GM19238 (cell line): ENCODE measurements at regions not wholly inside any gene's neighbourhood (a gene's known extent, or its start where the extent isn't known, plus 50 kb on each side); places are given as distances from the start of the nearest gene placed in this dataset.
"Not testable (repeated sequence)": the region's sequence is repeated elsewhere in the genome, so short reads cannot be mapped to it uniquely, and the experiment has no call there.

Experiments
- DNase-seq: peaks from one replicate; pipeline ENCODE4 v3.0.0; 2011; ENCODE audit warnings: low spot score; ENCODE audit not compliant: insufficient read length

DNA sequence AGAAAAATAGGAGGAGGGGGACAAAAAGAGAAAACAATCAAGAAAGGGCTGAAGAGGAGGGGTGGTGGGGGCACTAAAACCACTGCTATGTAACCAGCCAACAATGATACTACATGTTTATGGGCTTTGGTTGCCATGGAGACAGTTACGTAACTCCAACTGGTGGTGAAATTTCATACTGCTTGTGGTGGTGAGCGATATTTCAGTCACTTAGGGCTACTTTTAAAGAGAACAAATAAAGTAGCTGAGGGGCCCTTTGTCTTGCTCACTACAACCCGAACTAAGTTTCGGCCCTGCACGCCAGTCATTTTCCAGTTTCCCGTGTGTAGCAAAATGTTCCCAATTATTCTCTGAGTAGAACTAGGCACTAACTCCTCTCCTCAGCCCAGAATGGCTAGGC is 275.2 kb upstream of the EDA2R start:
- no peak for DNase-seq

DNA sequence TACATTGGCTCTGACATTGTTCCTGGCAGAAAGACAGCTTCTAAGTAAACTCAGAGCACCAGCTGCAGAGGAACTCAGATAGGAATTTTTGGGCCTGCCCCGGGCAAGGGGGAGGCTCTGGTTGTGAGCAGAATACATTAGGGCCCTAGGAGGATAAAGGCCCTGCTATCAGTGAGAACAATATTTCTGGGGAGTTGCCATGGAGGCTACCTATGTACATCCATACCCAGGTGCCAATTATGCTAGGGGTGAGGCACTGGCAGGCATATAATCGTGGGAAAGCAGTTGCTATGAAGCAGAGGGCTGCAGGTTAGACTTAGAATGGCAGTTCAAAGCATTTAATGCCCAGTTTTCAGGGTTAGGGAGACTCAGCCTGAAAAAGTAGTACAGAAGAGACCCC is 273.5 kb upstream of the EDA2R start:
- DNase-seq = no peak

GRCh38 chrX:66902081-66902480 is 263.2 kb upstream of the EDA2R start:
- DNase-seq = no peak

GRCh38 chrX:66900886-66901285 is 262.0 kb upstream of the EDA2R start:
- DNase-seq = no peak

- DNase-seq = no peak
Observed at GRCh38 chrX:66892004-66892403, 253.1 kb upstream of the EDA2R start.

GRCh38 chrX:66889418-66889817 is 250.5 kb upstream of the EDA2R start:
- no peak for DNase-seq

GRCh38 chrX:66882101-66882500 is 243.2 kb upstream of the EDA2R start:
- no peak for DNase-seq

GRCh38 chrX:66876776-66877175 is 237.9 kb upstream of the EDA2R start:
- no peak for DNase-seq

DNA sequence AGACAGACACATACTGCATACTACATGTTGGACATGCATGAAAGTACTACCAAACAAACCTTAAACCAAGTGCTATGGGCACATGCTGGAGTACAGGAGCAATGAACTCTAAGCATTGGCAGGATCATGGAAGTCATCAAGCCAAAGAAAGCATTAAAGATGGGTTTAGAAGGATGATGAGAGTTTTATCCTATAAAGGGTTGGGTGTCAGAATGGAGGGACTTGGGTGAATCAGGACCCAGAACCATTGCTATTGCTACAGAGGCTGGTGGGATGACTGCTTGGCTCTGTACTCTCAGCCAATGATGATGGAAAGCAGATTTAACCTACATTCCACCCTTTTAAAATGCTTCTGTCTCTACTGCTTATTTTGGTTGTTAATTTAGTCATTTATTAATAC is 233.9 kb upstream of the EDA2R start:
- DNase-seq = no peak

- DNase-seq = no peak
Observed at GRCh38 chrX:66863721-66864120, 224.8 kb upstream of the EDA2R start.

- DNase-seq = no peak
Observed at GRCh38 chrX:66833426-66833825, 194.5 kb upstream of the EDA2R start.

DNA sequence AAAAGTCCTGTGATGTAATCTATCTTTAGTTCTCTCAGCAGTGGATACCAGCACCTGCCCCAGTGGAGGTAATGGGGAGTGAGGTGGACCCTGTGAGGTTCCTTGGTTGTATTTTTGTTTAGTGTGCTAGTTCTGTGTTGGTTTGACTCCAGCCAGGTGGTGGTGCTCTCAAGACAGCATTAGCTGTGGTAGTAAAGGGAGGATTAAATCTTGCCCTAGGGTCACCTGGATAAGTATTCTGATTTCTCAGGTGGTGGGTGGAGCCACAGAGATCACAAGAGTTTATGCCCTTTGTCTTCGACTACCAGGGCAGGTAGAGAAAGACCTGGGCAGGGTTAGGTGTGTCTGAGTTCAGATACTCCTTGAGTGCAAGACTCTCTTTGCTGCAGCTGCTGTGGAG is 176.3 kb upstream of the EDA2R start:
- DNase-seq = no peak

DNA sequence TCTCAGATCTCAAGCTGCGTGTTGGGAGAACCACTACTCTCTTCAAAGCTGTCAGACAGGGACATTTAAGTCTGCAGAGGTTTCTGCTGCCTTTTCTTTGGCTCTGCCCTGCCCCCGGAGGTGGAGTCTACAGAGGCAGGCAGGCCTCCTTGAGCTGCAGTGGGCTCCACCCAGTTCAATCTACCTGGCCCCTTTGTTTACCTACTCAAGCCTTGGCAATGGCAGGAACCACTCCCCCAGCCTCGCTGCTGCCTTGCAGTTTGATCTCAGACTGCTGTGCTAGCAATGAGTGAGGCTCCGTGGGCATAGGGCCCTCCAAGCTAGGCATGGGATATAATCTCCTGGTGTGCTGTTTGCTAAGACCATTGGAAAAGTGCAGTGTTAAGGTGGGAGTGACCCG is 155.6 kb upstream of the EDA2R start:
- DNase-seq = not testable (repeated sequence)

- no peak for DNase-seq
Observed at GRCh38 chrX:66766318-66766717, 127.4 kb upstream of the EDA2R start.

- DNase-seq = no peak
Observed at GRCh38 chrX:66760651-66761050, 121.8 kb upstream of the EDA2R start.

DNA sequence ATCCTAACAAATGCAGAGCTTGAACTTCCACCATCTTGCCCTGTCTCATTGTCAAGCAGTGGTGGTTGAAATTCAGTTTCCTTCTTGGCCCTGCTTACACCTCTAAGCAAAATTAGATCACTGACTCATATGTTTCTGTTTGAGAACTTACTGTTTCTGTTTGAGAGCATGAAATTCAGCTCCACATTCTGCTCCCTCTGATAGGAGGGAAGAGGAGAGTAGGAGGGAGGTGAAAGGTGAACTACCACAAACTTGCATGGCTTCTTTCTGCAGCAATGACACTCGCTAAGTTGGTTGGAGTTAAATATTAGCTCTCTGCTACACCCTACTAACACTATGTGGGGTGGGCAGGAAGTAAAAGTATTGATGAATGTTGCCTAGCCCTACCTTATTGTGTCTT is 117.8 kb upstream of the EDA2R start:
- DNase-seq = no peak

- DNase-seq = no peak
Observed at GRCh38 chrX:66751136-66751782, 112.4 kb upstream of the EDA2R start.

DNA sequence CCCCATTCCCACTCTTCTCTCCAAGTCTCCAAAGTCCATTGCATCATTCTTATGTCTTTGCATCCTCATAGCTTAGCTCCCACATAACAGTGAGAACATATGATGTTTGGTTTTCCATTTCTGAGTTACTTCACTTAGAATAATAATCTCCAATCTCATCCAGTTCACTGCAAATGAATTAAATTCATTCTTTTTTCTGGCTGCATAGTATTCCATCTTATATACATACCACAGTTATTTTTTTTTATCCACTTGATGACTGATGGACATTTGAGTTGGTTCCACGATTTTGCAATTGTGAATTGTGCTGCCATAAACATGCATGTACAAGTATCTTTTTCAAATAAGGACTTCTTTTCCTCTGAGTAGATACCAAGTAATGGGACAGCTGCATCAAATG is 105.6 kb upstream of the EDA2R start:
- not testable (repeated sequence) for DNase-seq

DNA sequence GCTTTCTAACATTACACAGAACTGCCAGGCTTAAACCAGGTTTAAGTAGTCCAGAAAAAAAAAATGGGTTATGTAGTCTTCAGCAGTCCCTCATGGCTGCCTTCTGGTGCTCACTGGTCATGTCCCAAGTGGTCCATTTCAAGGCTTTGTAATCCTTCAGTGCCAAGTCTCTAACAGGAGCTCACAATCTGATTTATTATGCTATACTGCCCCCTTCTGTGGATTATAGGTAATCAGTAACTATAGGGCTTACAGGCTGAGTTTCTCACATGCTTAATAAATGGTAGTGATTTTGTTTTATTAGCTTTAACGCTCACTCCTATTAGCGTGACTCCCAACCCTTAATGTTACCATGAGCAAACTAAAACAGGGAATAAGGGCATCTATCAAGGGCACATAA is 92.5 kb upstream of the EDA2R start:
- DNase-seq = peak; percentile 1

DNA sequence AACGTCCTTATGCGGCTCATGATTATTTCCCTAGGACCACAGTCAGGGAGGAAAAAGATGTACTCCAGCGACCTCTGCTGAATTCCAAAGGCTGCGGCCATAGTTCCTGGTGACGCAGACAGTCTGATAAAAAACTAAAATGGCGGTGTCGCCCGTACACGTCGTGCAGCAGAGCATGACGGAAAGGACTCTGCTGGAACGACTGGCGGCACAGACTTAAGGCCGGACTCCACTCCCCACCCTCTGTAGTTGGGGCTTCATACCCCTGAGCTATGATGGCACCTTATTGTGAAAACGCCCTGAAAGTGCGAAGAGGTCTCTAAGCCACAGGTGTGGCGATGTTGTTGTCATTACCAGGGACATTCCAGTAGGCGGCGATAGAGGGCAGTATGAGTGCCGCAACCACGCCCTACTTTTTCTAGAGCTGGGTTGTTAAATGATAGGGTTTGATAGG is 90.0 kb upstream of the EDA2R start:
- DNase-seq = peak; percentile 2

GRCh38 chrX:66717926-66718325 is 79.0 kb upstream of the EDA2R start:
- no peak for DNase-seq

DNA sequence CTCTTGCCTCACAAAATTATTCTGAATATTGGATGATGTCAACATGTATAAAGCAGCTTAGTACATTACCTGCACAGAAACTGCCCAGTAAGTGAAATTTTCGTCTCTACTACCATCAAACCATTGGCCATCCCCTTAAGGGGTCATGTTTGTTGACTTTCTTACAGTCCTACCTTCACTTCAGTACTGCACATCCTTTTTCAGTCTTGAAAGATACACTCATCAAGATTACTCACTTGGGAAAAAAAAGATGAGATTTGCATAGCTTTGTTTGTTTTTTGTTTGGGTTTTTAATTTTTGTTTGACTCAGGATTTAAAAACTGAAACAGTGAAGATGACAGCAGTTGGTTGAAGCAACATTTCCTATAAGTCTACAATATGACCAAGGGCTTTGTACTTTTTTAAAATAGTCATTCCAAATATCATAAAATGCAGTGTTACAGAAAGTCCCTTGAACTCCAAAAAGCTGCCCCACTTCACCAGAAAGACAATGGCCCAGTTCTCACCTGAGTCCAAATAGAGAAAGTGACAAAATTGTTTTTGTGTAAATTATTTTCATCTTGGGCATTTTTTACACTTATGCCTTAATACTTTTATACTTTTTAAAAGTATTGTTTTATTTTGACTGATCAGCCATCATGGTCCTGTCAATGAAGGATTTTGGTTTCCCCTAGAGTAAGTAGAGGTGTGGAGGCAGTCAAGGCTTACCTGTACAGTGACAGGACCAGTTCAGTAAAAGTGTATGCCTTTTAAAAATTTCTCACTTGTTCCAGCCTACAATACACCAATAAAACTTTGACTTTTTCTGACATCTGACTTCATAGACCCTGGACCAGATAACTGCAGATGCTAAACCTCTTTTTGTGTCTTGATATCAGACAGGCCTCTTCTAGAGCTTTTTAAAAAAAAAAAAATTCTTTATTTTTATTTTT is 59.7 kb upstream of the EDA2R start:
- no peak for DNase-seq

GRCh38 chrX:66692512-66692911 is 53.6 kb upstream of the EDA2R start:
- DNase-seq = not testable (repeated sequence)
